ENCODE measurements at regions not wholly inside any gene's neighbourhood (a gene's known extent, or its start where the extent isn't known, plus 50 kb on each side); places are given as distances from the start of the nearest gene placed in this dataset.

DNA sequence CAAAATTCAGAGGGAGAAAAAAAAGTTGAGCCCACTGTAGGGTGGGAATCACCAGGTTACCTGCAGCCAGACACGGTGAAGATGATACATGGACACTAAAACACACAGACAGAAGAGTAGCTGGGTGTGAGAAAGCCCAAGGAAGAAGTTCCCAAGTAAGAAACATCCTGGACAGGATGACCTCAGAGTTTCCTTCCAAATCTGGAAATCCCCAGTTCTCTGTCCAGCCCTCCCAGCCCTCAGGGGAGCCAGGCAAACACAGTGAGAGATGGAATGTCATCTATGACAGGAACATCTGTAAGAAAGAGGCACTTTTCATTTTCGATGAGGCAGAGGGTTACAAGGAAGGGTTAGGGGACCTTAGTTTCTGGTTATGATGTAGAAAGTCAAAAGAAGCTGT, 125.1 kb upstream of the LYZL1 start:
- no peaks in the 10 kb centered on the region for H3K36me3 ChIP-seq (ENCODE audit: control insufficient read depth in 1 of 2, insufficient read depth in 2 of 2, low read length in 2 of 2)
- peaks cover 3% of the 10 kb centered on the region; the same call in 1 of the 2 replicates for H3K27me3 ChIP-seq (ENCODE audit: insufficient read depth, low read length)
- H3K79me2 ChIP-seq (ENCODE audit: insufficient read depth, low read length): no peaks in the 10 kb centered on the region
- TF ChIP-seq EGR1 (IDR thresholded peaks at IDR 0.05; ENCODE audit: low read depth): no peak
- no peak for TF ChIP-seq ZFX (IDR thresholded peaks at IDR 0.05)
- TF ChIP-seq, protein P1, sequence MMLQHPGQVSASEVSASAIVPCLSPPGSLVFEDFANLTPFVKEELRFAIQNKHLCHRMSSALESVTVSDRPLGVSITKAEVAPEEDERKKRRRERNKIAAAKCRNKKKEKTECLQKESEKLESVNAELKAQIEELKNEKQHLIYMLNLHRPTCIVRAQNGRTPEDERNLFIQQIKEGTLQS (IDR thresholded peaks at IDR 0.05): no peak
- no peak for TF ChIP-seq FOSL1 (IDR thresholded peaks at IDR 0.05; ENCODE audit: low read depth)
- no peak for TF ChIP-seq SRF (IDR thresholded peaks at IDR 0.05; ENCODE audit: low read depth)
- TF ChIP-seq CBX3 (IDR thresholded peaks at IDR 0.05; ENCODE audit: low read depth): no peak
- TF ChIP-seq SP1 (IDR thresholded peaks at IDR 0.05; ENCODE audit: low read depth): no peak
- no peak for TF ChIP-seq YY1 (IDR thresholded peaks at IDR 0.05; ENCODE audit: extremely low read depth, insufficient replicate concordance, low read depth, low read length)
- TF ChIP-seq JUND (IDR thresholded peaks at IDR 0.05): no peak
- TF ChIP-seq EZH2 (IDR thresholded peaks at IDR 0.05): no peak
- TF ChIP-seq POLR2A (IDR thresholded peaks at IDR 0.05; ENCODE audit: borderline replicate concordance, extremely low read depth, insufficient read depth, insufficient read length): no peak
- no peak for TF ChIP-seq ELF1 (IDR thresholded peaks at IDR 0.05; ENCODE audit: borderline replicate concordance, low read depth)
- TF ChIP-seq, protein P2, sequence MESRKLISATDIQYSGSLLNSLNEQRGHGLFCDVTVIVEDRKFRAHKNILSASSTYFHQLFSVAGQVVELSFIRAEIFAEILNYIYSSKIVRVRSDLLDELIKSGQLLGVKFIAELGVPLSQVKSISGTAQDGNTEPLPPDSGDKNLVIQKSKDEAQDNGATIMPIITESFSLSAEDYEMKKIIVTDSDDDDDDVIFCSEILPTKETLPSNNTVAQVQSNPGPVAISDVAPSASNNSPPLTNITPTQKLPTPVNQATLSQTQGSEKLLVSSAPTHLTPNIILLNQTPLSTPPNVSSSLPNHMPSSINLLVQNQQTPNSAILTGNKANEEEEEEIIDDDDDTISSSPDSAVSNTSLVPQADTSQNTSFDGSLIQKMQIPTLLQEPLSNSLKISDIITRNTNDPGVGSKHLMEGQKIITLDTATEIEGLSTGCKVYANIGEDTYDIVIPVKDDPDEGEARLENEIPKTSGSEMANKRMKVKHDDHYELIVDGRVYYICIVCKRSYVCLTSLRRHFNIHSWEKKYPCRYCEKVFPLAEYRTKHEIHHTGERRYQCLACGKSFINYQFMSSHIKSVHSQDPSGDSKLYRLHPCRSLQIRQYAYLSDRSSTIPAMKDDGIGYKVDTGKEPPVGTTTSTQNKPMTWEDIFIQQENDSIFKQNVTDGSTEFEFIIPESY (IDR thresholded peaks at IDR 0.05; ENCODE audit: extremely low read depth, insufficient replicate concordance, low read length): no peak
- TF ChIP-seq RAD21 (IDR thresholded peaks at IDR 0.05; ENCODE audit: low read depth): no peak
- no peak for TF ChIP-seq ZNF274 (IDR thresholded peaks at IDR 0.05; ENCODE audit: low read depth, low read length)
- no peak for TF ChIP-seq POLR2AphosphoS5 (IDR thresholded peaks at IDR 0.05; ENCODE audit: low read depth, low read length)
- TF ChIP-seq EZH2phosphoT487 (IDR thresholded peaks at IDR 0.05; ENCODE audit: borderline replicate concordance): no peak
- CTCF ChIA-PET: no interaction called here
- no peak overlapping the region for H2AFZ ChIP-seq (ENCODE audit: low read depth, low read length, poor library complexity, severe bottlenecking)
- no TSS peak for BruUV-seq (replicated peaks)
- H3K9me2 ChIP-seq (ENCODE audit: insufficient read depth): no peaks in the 10 kb centered on the region
- H3K27ac ChIP-seq (ENCODE audit: low read depth, low read length): no peak overlapping the region
- no peaks in the 10 kb centered on the region for H4K20me1 ChIP-seq (ENCODE audit: insufficient read depth)
- H3K4me2 ChIP-seq (ENCODE audit: low read length): no peak overlapping the region
- intact Hi-C loops (cut with micrococcal nuclease): loop anchor here (10.0 kb wide), 1 partner anchor 141 kb away; no protein-coding TSS in a partner anchor
- H3K4me1 ChIP-seq (ENCODE audit: control insufficient read depth in 1 of 2, insufficient read depth in 2 of 2, low read length in 2 of 2): peaks cover 17 to 21% of the 10 kb centered on the region in 2 experiments
- no peak overlapping the region for H3K4me3 ChIP-seq (replicated peaks in 1 of 2; ENCODE audit: low read depth in 1 of 2, low read length in 2 of 2)
- H3K9ac ChIP-seq (ENCODE audit: low read length): no peak overlapping the region
- ATAC-seq (no peak), DNase-seq (ENCODE audit: low read depth, low spot score) (no peak)
- peaks cover 5 to 13% of the 10 kb centered on the region in 2 experiments; a peak in 2 of 4 replicates for H3K9me3 ChIP-seq (ENCODE audit: control insufficient read depth in 1 of 2, insufficient read depth in 1 of 2, low read depth in 1 of 2, low read length in 2 of 2)
- POLR2A ChIA-PET: no interaction called here
- RAD21 ChIA-PET (ENCODE audit: low non-redundant PET in 1 of 2, low total read pairs in 2 of 2, uncharacterized antibody in 2 of 2, unreplicated experiment in 2 of 2): no interaction called here

Measured in HCT116 (cell line).